Loucy (cell line): ENCODE measurements at regions not wholly inside any gene's neighbourhood (a gene's known extent, or its start where the extent isn't known, plus 50 kb on each side); places are given as distances from the start of the nearest gene placed in this dataset.

Experiments used
- CTCF ChIP-seq: fragments of 200-600 bp; sonication (generic); conservative IDR thresholded peaks from 2 replicates; pipeline ENCODE4 v1.5.1; 2014; ENCODE audit warnings: mild to moderate bottlenecking, antibody characterized with exemption, low read length
- EZH2phosphoT487 ChIP-seq: fragments of 200-600 bp; IDR thresholded peaks from 2 replicates; pipeline ENCODE4 v1.6.1; 2018; ENCODE audit warnings: antibody characterized with exemption, mild to moderate bottlenecking, moderate library complexity, borderline replicate concordance

GRCh38 chrX:10078266-10078665, 78.5 kb upstream of the CLCN4 start:
- TF ChIP-seq CTCF (no peak), EZH2phosphoT487 (no peak)
